Brain microvascular endothelial cell (primary cell): ENCODE measurements at regions not wholly inside any gene's neighbourhood (a gene's known extent, or its start where the extent isn't known, plus 50 kb on each side); places are given as distances from the start of the nearest gene placed in this dataset.

Experiments used
- DNase-seq: peaks from one replicate; pipeline ENCODE4 v3.0.0-alpha.2; 2020
- H3K27ac ChIP-seq: fragments of 250-450 bp; sonication (Bioruptor Pico); 2 replicates; pipeline ENCODE4 v1.5.1; 2020; ENCODE audit warnings: mild to moderate bottlenecking, moderate library complexity
- H3K27me3 ChIP-seq: fragments of 250-450 bp; sonication (Bioruptor Pico); replicated peaks from 2 replicates; pipeline ENCODE4 v1.5.1; 2020; ENCODE audit warnings: mild to moderate bottlenecking
- H3K36me3 ChIP-seq: fragments of 250-450 bp; sonication (Bioruptor Pico); replicated peaks from 2 replicates; pipeline ENCODE4 v1.5.1; 2020; ENCODE audit warnings: mild to moderate bottlenecking
- H3K4me3 ChIP-seq: 2 replicates; pipeline ENCODE4 v1.5.1; 2011; ENCODE audit warnings: low read depth, mild to moderate bottlenecking, control low read depth, low read length, moderate library complexity
- CTCF ChIP-seq: IDR thresholded peaks from 2 replicates; pipeline ENCODE4 v1.5.1; 2011; ENCODE audit warnings: low read depth, mild to moderate bottlenecking, moderate library complexity, low read length, control low read depth, inconsistent platforms; ENCODE audit errors: missing control alignments
- in situ Hi-C: cut with HindIII; loops from 2 replicates; pipeline ENCODE4 v1.10.0; 2017; ENCODE audit warnings: low sequenced_read_pairs, low pct_ligation_motif_present

DNA sequence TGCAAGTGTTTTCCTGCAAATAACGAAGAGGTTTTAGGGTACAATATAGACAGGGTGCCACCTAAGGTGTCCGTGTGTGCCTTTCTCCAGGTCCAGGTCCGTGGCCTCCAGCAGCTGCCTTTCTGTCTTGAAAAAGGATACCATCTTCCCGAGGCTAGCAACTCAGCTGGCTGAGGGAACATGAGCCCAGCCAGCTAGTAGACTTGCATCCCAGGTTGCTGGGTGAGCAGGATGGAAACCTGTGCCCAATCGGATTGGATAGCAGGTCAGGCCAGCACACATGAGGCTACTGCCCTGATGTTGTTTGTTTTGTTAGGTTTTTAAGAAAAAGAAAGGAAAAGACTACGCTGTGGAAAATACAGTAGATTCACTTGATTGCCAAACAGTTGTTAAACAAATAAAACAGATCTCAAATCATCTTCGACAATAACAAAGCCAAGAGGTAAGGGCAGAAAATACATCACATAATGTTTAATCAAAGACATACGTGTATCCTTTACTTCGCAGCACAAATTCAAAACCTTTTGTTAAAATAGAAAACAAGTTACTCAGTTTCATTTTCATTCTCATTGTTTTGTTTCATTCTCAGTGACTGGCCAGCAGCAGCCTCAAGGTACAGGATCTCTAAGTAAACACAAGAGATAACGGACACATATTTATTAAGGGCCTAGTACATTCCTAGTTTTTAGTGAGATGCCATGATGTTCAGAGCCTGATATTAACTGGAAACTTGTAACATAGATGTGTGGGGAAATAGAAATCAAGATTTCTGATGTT is 661.2 kb upstream of the NR2F2 start:
- no peak for TF ChIP-seq CTCF
- DNase-seq: no peak
- H3K27me3 ChIP-seq: no peaks in the 10 kb centered on the region
- no peak overlapping the region for H3K4me3 ChIP-seq
- in situ Hi-C loops: no loop called here
- H3K36me3 ChIP-seq: no peaks in the 10 kb centered on the region
- peak overlapping the region; percentile 5 for H3K27ac ChIP-seq

DNA sequence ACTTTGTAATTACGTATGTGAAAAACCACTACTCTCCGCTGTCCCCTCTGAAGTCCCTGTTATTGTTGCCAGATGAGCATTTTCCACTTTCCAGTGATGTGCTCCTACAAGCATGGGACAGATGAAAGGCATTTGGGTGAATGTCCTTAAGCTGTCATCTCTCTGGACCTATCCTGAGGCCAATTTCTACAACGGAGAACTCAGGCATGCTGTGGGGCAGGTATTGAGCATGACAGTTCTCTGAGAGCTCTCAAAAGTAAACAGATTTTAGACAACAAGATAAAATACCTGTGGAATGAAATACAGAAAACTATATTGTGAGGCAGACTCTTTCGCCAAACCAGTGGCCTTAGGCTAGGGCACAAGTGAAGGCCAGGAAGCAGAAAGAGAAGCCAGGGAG is 656.5 kb upstream of the NR2F2 start:
- no peaks in the 10 kb centered on the region for H3K27me3 ChIP-seq
- H3K27ac ChIP-seq: no peak overlapping the region
- TF ChIP-seq CTCF: no peak
- H3K4me3 ChIP-seq: no peak overlapping the region
- in situ Hi-C loops: no loop called here
- no peaks in the 10 kb centered on the region for H3K36me3 ChIP-seq
- DNase-seq: no peak

GRCh38 chr15:95676500-95676899 is 654.0 kb upstream of the NR2F2 start:
- in situ Hi-C loops: no loop called here
- TF ChIP-seq CTCF: no peak

DNA sequence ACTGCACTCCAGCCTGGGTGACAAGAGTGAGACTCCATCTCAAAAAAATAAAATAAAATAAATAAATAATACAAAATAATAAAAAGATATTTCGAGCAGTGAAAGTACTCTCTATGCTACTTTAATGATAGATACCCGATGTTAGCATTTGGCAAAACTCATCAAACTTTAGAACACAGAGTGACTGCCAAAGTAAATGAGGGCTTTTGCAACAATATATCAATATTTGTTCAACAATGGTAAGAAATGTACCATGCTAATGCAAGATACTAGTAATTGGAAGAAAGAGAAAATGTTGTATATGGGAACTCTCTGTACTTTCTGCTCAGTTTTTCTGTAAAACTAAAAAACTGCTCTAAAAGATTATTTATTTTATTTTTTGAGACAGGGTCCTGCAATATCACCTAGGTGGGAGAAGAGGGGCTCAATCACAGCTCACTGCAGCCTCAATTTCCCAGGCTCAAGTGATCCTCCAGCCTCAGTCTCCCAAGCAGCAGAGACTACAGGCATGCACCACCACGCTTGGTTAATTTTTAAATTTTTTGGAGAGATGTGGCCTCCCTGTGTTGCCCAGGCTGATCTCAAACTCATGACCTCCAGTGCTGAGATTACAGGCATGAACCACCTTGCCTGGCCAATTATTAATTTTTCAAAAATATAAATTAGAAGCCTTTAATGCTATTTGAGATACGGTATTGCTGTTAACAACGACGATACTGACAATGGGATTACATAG is 650.5 kb upstream of the NR2F2 start:
- Histone ChIP-seq H3K4me3 (no peak overlapping the region), H3K36me3 (no peaks in the 10 kb centered on the region), H3K27ac (no peak overlapping the region), H3K27me3 (no peaks in the 10 kb centered on the region)
- in situ Hi-C loops: no loop called here
- no peak for TF ChIP-seq CTCF
- DNase-seq: no peak

More at GRCh38 chr15:95676500-95676899, 654.0 kb upstream of the NR2F2 start:
- no peak for DNase-seq
- Histone ChIP-seq H3K27me3 (no peaks in the 10 kb centered on the region), H3K27ac (no peak overlapping the region), H3K36me3 (no peaks in the 10 kb centered on the region), H3K4me3 (no peak overlapping the region)

- in situ Hi-C loops: no loop called here
- Histone ChIP-seq H3K27me3 (no peaks in the 10 kb centered on the region), H3K36me3 (no peaks in the 10 kb centered on the region), H3K27ac (no peak overlapping the region), H3K4me3 (no peak overlapping the region)
- no peak for TF ChIP-seq CTCF
- DNase-seq: no peak
These were observed 649.8 kb upstream of the NR2F2 start for GRCh38 chr15:95680728-95681127.
